T47D (cell line): ENCODE measurements at regions not wholly inside any gene's neighbourhood (a gene's known extent, or its start where the extent isn't known, plus 50 kb on each side); places are given as distances from the start of the nearest gene placed in this dataset.

Experiments used
- DNase-seq, 2 experiments: peaks; one replicate each; pipeline versions ENCODE4 v3.0.0 to v3.0.0-alpha.2; 2011 to 2012; ENCODE audit warnings: low read depth in 1 of 2, low spot score in 1 of 2
- JUND ChIP-seq: IDR thresholded peaks from 2 replicates; pipeline ENCODE4 v1.6.1; 2012; ENCODE audit warnings: low read depth
- in situ Hi-C: cut with HindIII; loops from 2 replicates; pipeline ENCODE4 v1.10.0; 2016; ENCODE audit warnings: low sequenced_read_pairs, low pct_unique_long_range_greater_than_20kb

DNA sequence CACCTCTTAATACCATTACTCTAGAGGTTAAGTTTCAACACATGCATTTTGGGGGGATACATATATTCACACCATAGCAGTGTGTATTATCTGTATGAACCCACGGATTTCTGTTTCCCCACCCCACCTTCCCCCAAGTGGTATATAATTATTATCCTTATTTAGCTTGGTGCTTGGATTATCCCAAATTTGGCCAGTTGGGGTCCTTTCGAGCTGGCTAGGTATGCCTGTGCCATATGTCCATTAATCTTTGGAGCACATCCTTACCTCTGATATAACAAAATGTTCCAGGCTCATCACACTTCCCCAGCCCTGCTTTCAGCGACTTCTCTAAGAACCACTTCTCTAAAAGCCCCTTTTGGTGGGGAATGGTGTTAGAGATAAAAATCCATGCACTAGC lies 118.7 kb upstream of the MLIP start:
- in situ Hi-C loops: no loop called here
- no peak for TF ChIP-seq JUND

GRCh38 chr6:53994201-53994600 lies 117.0 kb upstream of the MLIP start:
- no peak for DNase-seq
- TF ChIP-seq JUND: no peak
- in situ Hi-C loops: no loop called here

More for the DNA sequence above, 118.7 kb upstream of the MLIP start:
- DNase-seq: no peak

- TF ChIP-seq JUND: no peak
- in situ Hi-C loops: no loop called here
Observed at GRCh38 chr6:53995935-53996334, 115.3 kb upstream of the MLIP start.

DNA sequence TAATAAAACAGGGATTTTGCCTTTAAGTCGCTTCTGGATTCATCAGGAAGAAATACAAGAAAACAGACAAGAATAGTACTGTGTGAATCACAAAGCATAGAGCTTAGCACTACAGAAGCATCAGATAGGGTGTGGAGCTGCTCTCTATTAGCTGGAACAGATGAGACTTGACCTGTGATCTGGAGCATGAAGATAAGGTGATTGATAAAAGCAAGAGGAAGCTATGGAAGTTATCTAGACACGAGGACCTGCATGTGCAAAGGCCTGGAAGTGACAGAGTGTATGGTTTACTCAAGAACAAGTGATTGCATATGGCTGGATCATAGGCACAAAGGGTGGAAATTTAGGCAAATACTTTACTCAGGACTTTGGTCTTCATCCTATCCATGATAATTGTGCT lies 112.9 kb upstream of the MLIP start:
- no peak for TF ChIP-seq JUND
- in situ Hi-C loops: no loop called here
- no peak for DNase-seq

More at GRCh38 chr6:53995935-53996334, 115.3 kb upstream of the MLIP start:
- no peak for DNase-seq

GRCh38 chr6:53999088-53999755 lies 112.0 kb upstream of the MLIP start:
- in situ Hi-C loops: no loop called here
- no peak for TF ChIP-seq JUND
- DNase-seq: no peak

- in situ Hi-C loops: no loop called here
- TF ChIP-seq JUND: no peak
- DNase-seq: no peak
Observed at GRCh38 chr6:54002116-54002515, 109.1 kb upstream of the MLIP start.

DNA sequence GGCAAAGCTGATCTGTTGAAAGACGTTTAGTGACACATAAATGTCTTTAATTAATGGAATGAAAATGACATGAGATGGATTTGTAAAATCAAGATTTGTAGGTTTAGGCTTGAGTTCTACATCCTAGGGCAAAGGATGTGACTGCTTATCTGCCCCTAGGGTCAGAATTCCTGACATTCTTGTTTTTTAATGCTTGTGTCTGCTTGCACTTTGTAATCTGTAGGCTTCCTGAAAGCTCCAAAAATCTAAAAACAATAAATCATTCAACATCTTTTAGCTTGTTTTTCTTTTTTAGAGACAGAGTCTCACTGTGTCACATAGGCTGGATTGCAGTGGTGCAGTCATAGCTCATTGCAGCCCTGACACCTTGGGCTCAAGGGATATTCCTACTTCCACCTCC lies 107.9 kb upstream of the MLIP start:
- no peak for TF ChIP-seq JUND
- DNase-seq: no peak
- in situ Hi-C loops: no loop called here

GRCh38 chr6:54008589-54008988 lies 102.7 kb upstream of the MLIP start:
- no peak for DNase-seq
- in situ Hi-C loops: no loop called here
- TF ChIP-seq JUND: no peak

- no peak for DNase-seq
- in situ Hi-C loops: no loop called here
- no peak for TF ChIP-seq JUND
Observed at GRCh38 chr6:54009052-54009654, 102.1 kb upstream of the MLIP start.

DNA sequence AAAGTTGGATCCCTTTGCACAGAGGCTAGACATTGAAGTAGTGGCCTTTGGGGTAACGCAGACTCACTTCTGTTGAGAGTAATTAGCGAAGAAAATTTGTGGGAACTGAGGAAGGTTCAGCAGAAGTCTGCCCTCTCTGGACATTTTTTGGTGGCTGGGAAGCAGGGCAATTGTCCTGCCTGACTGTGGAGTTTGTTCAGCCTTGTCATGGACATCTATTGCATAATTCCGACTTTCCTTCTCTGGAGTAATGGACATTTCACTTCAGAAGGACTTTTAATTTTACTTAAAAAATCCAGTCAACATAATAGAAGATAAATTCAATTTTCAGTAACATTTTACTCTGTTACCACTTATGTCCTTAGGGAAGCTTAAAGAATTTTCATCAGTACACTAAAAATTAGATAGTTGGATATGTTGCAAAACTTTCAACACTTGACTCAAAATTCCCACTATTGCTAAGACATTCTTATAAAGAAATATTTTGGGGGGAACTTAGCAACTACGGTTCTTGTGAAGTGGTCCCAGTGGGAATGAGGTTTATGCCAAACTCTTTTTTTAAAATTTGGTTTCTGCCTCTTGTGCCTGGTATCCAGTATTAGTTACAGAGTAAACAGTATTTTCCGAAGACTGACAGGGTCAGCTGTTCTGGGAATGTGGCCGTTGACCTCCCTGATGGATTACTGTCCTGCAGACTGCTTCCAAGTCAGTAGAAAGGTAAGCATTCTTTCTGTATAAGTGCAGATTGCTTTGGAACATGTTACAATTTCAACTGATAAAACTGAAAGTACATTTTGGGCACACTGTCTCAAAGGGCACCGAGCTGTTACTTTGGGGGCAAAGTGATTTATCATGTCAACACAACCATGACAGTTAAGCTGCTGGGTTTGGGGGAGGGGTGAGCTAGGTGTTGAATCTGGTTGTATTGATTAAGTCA lies 100.6 kb upstream of the MLIP start:
- no peak for TF ChIP-seq JUND
- no peak for DNase-seq

GRCh38 chr6:54011277-54011648 lies 100.0 kb upstream of the MLIP start:
- in situ Hi-C loops: no loop called here
- DNase-seq: no peak
- TF ChIP-seq JUND: no peak

More for the DNA sequence above, 100.6 kb upstream of the MLIP start:
- in situ Hi-C loops: no loop called here

DNA sequence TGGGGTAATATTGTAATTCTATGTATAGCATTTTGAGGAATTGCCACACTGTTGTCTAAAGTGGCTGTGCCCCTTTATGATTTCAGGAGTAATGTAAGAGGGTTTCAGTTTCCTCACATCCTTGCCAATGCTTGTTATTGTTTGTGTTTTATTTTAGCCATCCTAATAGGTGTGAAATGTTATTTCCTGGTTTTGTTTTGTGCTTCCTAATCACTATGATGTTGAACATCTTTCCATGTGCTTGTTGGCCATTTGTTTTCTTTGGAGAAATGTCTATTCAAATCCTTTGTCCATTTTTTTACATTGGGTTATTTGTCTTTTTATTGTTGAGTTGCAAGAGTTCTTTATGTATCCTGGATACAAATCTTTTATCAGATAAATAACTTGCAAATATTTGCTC lies 97.3 kb upstream of the MLIP start:
- no peak for DNase-seq
- no peak for TF ChIP-seq JUND
- in situ Hi-C loops: no loop called here

DNA sequence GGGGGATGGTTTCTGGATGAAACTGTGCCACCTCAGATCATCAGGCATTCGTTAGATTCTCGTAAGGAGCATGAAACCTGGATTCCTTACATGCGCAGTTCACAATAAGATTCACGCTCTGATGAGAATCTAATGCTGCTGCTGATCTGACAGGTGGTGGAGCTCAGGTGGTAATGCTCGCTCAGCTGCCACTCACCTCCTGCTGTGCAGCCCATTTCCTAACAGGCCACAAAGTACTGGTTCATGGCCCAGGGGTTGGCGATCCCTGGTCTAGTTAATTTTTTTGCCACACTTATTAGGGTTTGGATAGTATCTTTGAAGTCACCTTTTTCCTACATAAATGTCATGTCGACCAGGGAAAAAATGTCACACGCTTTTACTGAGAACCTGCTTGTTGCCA lies 96.8 kb upstream of the MLIP start:
- in situ Hi-C loops: no loop called here
- DNase-seq: no peak
- no peak for TF ChIP-seq JUND
